ENCODE measurements at regions not wholly inside any gene's neighbourhood (a gene's known extent, or its start where the extent isn't known, plus 50 kb on each side); places are given as distances from the start of the nearest gene placed in this dataset.

DNA sequence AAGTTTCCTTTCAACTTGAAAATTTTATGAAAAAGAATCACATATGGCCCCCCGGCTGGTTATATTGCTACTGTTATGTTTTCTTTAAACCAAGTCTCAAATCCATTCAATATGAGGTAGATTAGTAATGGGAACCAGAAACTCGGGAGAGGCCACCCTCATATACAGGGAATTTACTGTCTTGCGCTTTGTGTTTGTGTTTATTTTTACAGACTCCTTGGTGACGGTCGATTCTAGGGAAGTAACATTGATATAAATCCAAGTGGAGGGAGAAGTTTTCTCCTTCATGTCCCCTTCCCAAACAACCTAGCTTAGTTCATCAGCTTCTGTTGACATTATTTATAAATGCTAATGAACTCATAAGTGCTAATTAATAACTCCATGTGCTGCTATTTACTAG, 163.5 kb upstream of the LMO4 start:
- ChIA-PET POLR2A (no interaction called here), CTCF (interaction anchor here (1.1 kb wide), 1 partner anchor 788 kb away, joined by 3 read pairs; no protein-coding TSS in a partner anchor)
- TF ChIP-seq, protein P1, sequence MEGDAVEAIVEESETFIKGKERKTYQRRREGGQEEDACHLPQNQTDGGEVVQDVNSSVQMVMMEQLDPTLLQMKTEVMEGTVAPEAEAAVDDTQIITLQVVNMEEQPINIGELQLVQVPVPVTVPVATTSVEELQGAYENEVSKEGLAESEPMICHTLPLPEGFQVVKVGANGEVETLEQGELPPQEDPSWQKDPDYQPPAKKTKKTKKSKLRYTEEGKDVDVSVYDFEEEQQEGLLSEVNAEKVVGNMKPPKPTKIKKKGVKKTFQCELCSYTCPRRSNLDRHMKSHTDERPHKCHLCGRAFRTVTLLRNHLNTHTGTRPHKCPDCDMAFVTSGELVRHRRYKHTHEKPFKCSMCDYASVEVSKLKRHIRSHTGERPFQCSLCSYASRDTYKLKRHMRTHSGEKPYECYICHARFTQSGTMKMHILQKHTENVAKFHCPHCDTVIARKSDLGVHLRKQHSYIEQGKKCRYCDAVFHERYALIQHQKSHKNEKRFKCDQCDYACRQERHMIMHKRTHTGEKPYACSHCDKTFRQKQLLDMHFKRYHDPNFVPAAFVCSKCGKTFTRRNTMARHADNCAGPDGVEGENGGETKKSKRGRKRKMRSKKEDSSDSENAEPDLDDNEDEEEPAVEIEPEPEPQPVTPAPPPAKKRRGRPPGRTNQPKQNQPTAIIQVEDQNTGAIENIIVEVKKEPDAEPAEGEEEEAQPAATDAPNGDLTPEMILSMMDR (IDR thresholded peaks at IDR 0.05; ENCODE audit: insufficient read depth, low read length, missing control alignments) = no peak
- H3K4me3 ChIP-seq (ENCODE audit: low read depth, low read length) = no peak overlapping the region
- no peak for DNase-seq (ENCODE audit: low read depth, low spot score)

DNA sequence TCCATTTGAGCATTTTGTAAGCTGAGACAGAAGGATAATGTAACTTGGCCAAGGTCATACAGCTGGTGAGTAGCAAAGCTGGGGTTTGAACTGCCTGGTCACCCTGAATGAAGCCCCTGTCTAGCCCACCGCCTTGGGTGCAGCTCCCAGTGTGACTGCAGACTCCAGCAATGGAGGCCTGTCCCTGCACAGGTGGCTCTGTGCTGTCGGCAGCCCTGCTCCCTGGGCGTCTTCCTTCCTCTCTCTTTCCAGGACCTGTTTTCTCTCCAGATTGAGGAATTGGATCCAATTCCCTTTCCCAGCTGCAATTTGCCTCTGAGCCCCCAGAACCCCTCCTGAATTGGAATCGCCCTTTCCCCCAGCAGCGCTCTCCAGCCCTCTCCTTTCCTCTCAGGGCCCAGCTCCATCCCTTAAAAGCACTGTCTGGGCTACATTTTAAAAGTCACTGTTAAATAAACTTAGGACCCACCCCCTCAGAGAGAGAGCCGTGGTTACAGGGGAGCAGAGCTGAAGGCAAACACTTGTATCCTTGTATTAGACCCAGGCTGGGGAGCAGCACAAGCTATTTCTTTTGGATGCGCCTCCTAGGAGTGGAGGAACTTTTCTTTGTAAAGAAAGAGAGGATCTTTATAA, 161.4 kb upstream of the LMO4 start:
- ChIA-PET CTCF (no interaction called here), POLR2A (no interaction called here)
- no peak for DNase-seq (ENCODE audit: low read depth, low spot score)
- TF ChIP-seq, protein P1 (IDR thresholded peaks at IDR 0.05; ENCODE audit: insufficient read depth, low read length, missing control alignments) = no peak
- H3K4me3 ChIP-seq (ENCODE audit: low read depth, low read length) = no peak overlapping the region

DNA sequence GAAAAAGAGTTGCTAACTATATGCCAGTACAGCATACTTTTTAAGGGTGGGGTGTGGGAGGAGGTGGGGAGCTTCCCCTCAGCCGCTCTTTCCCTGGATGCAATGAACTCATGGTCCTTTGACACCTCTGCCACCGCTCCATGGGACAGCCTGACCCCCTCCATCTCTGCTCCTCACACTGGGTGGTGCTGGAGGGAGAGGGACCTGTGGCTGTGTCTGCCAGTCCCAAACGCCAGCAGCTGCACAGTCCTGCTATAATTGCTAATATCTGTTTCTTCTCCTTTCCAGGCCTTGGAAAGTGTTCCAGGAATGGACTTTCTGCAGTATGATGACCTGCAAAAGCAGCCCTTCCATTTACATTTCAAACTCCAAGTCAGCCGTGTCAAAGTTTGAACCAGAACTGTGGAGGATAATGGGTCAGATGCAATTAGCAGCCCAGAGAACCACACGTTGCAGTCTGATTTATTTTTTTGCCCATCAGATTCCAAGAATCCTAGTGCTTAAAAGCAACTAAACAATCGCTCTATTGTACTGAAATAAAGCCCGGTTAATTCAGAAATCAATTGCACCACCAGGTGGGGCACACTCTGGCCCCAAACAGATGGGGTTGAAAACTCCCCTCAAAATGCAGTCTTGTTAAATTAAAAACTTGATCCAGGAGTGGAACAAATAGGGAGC, 160.7 kb upstream of the LMO4 start:
- H3K4me3 ChIP-seq (ENCODE audit: low read depth, low read length) = no peak overlapping the region
- TF ChIP-seq, protein P1 (IDR thresholded peaks at IDR 0.05; ENCODE audit: insufficient read depth, low read length, missing control alignments) = no peak
- POLR2A ChIA-PET = no interaction called here
- CTCF ChIA-PET = no interaction called here
- DNase-seq (ENCODE audit: low read depth, low spot score) = no peak

DNA sequence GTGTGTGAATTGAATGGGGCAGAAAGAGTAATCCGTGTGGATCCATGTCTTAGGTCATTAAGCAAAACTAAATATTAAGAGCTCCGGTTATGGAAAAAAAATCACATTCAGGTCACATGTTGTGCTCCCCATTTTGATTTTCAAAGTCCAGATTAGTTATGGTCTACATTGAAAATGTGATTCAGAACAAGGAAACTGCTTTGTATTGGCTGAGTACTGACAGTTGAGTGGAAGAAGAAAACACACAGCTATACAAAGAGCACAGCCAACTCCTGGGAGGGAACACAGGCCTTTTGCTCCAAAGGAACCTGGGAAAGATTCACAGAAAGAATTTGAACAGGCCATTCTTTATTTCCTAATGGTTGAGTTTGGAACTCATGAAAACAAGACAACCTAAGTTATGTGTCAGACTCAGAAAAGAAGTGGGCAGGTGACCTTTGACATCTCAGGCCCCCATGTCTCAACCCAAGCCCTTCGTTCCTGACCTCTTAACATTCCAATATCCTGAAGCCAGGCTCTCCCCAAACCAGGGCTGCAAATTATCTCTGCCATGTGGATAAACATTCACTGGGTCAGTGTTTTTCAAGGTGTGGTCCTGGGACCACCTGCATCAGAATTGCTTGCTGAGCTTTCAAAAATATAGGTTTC, 159.3 kb upstream of the LMO4 start:
- H3K4me3 ChIP-seq (ENCODE audit: low read depth, low read length) = no peak overlapping the region
- TF ChIP-seq, protein P1 (IDR thresholded peaks at IDR 0.05; ENCODE audit: insufficient read depth, low read length, missing control alignments) = no peak
- ChIA-PET POLR2A (no interaction called here), CTCF (interaction anchor here (0.8 to 1.1 kb wide), 2 partner anchors 9 to 124 kb away, joined by 3 to 4 read pairs; no protein-coding TSS in a partner anchor)
- DNase-seq (ENCODE audit: low read depth, low spot score) = no peak

DNA sequence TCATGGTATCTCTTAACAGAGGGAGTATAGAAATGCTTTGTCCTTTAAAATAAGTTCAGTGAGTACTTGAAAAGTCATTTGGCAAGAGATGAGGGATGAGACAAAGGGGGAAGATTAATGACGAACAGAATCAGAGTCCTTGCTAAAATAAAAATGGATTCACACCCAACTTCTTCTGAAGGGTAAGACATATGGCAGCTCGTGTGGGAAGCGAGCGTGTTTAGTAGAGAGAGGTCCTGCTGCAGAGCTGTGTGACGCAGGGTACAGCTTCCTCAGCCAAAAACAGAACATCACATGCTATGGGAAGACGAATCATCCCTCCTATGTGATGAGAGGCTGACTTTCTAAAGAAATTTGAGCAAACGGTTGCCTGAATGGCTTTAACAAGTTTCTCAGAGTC, 158.5 kb upstream of the LMO4 start:
- no peak overlapping the region for H3K4me3 ChIP-seq (ENCODE audit: low read depth, low read length)
- no peak for DNase-seq (ENCODE audit: low read depth, low spot score)
- TF ChIP-seq, protein P1 (IDR thresholded peaks at IDR 0.05; ENCODE audit: insufficient read depth, low read length, missing control alignments) = no peak
- ChIA-PET POLR2A (no interaction called here), CTCF (no interaction called here)

DNA sequence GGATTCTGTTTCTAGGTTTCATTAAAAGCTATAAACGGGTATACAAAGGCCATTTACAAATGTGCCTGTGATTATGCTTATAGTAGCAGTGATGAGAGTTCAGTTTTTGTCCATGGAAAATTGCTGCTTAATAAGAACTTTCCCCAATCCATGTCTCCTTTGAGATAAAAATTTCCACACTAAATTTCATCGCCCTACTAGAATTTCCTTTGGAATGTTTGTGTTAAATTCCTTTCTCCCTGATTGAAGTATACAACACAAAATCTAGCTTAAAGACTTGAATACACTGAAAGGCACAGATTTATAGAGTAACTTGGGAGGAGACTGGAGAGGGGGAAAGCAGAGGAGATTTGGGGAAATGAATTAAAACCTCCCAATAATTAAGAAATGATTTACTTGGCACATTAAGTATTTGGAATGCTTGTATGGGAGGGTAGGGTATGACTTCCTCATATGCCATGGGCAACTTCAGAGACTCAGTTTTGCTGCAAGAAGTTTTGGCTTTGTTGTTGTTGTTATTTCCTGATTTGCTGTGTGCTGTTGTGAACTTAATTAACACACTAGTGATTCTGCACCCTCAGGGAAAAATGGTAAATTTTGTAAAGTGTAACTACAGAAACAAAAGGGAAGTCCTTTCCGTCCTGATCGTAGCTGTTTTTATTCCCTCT, 157.6 kb upstream of the LMO4 start:
- DNase-seq (ENCODE audit: low read depth, low spot score) = no peak
- CTCF ChIA-PET = no interaction called here
- POLR2A ChIA-PET = no interaction called here
- TF ChIP-seq, protein P1 (IDR thresholded peaks at IDR 0.05; ENCODE audit: insufficient read depth, low read length, missing control alignments) = no peak
- no peak overlapping the region for H3K4me3 ChIP-seq (ENCODE audit: low read depth, low read length)

Measured in AG04449 (cell line).